ENCODE measurements at regions not wholly inside any gene's neighbourhood (a gene's known extent, or its start where the extent isn't known, plus 50 kb on each side); places are given as distances from the start of the nearest gene placed in this dataset.
A peak's percentile ranks its signal among the peaks of the same experiment; 100 is the strongest.

DNA sequence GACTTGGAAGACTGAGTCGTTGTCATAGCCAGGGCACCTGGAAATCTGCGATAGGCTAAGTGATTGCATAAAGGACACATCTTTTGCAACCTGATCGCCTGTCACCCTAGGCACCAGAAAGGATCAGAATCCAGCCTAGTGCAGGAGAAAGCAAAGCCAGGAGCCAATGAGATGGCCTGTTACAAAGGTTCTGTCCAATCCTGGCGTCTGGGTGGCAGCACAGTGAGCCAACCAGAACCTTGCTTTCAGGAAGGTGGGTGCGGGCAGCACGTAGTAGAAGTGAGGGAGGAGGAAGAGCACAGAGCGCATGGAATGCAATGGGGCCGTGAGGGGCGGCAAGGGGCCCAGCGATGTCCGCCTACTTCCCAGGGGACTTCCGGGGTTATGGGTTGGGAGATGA lies 120.4 kb upstream of the GGTLC1 start:
- DNase-seq (ENCODE audit: low read depth, low spot score) = no peak

DNA sequence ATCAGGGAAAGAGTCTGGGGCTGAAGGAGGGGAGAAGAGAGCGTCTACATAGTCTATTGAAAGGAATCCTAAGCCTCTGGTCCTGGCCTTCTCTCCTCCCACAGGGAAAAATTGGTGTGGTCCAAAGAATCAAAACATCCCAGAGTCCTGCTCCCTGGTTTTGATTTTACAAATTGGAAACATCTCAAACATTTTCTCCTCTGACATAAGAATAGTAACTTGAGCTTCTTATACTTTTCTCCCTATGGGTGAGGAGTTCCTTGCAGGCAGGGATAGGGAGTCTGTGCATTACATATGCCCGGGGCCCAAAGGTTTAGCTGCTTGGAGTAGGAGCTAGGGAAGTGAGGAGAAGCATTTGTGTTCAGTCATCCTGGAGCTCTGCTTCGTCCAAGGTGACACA lies 120.0 kb upstream of the GGTLC1 start:
- no peak for DNase-seq (ENCODE audit: low read depth, low spot score)

DNA sequence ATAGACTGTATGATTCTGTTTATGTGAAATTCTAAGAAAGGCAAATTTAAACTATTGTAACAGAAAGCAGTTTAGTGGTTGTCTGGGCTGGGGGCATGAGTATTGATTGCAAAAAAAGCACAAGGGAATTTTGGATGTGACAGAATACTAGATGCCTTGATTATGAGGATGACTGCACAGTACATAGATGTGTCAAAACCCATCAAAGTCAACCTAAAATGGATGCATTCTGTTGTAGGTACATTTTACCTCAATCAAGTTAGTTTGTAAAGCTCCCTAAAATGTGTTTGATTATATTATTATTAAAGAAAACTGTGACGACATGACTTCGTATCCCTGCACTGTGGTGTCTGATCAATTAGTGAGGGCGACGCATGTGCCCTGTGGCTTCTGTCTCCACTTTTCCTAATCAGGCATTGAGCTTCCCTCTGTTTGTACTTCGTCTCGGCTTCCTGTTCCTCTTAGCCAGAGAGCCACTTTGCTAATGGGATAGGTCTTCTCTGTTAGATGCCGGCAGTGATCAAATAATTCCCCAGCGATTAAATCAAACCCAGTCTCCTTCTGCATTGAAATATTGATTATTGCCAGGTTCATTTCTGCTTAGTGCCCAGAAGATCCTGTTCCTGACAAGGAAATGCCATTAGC lies 118.3 kb upstream of the GGTLC1 start:
- DNase-seq (ENCODE audit: low read depth, low spot score) = no peak

DNA sequence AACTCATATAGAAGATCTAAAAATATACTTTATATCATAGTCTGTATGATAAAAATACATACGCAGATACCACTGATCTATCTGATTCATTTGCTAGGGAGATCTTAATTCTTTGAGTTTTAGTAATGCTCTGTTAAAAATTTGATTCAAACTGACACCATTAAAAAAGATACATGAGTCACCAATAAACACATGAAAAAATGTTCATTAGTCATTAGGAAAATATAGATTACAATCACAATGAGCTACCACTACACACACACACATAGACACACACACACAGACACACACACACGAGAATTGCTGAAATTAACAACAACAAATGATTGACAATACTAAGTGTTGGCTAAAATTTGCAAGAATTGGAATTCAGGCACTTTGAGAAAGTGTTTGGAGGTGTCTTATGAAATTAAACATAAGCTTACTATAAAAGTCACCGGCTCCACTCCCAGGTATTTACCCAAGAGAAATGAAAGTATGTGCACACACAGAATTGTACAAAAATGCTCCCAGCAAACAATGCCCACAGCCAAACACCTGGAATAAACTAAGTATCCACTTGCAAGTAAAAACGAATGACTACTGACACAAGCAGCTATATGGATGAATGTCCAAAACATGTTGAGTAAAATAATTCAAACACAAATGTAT lies 117.7 kb upstream of the GGTLC1 start:
- no peak for DNase-seq (ENCODE audit: low read depth, low spot score)

DNA sequence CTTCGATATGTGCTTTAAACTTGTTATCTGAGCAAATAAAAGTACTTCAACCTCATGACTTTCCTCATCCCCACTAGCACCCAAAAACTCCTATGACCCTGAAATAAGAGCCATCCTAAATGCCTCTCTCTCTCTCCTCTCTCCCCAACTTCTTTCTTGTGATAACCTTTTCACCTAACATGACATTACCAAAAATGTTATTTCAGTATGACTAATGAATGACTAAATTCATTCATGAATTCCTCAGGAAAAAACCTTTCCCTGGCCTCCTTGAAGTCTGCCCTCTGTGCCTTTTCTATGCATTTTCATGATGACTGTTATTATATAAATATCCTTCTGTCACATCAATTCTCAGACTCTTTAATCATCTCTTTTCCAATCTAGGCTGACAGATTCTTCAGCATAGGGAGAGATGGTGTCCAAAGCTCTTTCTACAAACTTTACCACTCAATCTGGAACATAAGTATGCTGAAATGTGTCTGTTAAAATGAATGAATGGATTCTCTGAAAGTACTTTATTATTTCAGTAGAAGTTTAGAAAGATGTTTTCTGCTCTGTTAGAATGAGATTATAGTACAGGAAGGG lies 114.3 kb upstream of the GGTLC1 start:
- DNase-seq (ENCODE audit: low read depth, low spot score) = peak; percentile 46

DNA sequence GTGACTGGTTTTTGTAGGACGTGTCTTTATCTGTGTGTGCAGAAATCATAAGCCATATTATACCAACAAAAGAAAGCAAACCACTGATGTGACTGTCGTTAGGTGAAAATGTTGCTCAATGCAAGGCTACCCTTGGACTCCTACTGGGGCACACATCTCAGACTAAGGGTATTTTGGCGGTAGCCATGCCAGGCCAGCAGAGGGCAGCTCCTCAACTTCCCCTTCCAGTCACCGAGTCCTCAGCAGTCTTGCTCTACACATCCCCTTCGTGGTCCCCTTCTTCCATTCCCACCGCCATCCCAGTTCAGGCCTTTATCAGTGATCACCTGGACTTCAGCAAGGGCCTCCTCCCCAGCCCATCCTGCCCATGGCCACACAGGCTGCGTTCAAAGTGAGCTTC lies 113.7 kb upstream of the GGTLC1 start:
- no peak for DNase-seq (ENCODE audit: low read depth, low spot score)

DNA sequence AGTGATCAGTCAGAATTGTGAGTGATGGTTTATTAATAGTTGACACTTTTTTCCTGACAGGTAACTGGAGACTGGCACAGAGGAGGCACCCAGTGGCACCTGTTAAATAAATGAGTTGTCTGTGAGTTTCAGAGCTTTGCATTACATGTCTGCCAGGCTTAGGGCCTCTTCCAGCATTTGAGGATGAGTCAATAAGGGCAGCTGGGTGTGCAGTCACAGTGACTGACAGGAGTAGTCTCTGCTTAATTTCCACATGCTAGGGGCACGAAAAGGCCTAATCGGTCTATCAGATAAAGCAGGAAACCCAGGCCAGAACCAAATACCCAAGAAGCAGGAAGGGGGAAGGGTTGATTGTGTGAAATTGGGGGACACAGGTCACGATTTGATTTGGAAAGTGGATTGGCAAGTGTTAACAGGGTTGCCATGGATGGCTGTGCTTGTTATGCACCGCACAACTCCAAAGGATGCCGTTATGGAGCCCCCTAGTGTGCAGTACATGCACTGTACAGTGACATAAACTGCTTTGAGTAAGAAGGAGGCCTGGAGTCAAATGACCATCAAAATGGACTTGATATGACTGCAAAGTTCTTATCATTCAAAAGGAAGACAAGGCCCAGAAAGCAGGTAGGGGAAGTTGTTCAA lies 111.9 kb upstream of the GGTLC1 start:
- peak; percentile 51 for DNase-seq (ENCODE audit: low read depth, low spot score)

DNA sequence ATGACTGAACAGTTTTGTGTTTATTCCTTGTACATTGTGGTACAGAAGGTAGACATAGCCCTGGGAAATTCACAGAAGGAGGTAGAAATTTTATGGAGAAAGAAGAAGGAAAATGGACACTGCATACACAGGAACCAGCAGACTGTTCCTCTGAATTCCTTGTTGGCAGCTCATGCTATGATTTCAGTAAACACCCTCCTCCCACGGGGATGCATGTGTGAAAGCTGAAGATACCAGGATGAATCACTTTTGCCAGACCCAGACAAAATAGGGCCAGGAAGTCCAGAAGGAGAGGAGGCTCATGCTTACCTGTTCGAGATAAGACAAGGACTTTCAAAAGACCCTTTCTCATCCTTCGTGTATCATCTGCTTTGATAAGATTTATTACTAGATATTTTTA lies 110.3 kb upstream of the GGTLC1 start:
- no peak for DNase-seq (ENCODE audit: low read depth, low spot score)

DNA sequence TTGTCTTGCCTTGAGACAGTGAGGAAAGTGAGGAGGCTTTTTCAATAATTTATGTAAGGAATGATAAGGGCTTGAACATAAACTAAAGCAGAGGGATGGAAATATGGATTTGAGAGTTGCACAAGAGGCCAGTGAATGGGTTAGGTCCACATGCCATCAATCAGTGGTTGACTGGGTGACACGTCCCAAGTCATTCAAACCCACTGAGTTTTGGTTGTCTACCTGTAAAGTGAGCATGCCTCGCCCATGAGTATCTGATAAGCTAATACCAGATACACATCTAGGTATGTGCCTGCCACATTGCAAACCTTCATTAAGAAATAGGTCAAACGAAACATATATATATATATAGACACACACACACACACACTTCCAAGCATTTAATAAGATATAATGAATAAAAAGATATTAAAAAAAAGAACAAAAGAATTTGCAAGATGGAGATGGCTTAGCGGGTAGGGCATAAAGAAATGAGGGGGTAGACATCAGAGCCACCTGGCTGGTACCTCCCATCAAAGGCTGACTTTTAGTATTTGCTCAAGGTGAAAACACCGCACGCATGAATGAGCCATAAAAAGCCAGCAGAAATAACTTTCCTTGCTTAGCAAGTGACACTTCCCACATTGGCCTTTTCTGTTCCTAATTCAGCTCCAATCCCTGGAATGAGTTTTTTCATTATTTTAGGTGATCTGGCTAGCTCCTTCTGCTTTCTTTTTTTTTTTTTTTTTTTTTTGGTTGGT lies 109.1 kb upstream of the GGTLC1 start:
- no peak for DNase-seq (ENCODE audit: low read depth, low spot score)

DNA sequence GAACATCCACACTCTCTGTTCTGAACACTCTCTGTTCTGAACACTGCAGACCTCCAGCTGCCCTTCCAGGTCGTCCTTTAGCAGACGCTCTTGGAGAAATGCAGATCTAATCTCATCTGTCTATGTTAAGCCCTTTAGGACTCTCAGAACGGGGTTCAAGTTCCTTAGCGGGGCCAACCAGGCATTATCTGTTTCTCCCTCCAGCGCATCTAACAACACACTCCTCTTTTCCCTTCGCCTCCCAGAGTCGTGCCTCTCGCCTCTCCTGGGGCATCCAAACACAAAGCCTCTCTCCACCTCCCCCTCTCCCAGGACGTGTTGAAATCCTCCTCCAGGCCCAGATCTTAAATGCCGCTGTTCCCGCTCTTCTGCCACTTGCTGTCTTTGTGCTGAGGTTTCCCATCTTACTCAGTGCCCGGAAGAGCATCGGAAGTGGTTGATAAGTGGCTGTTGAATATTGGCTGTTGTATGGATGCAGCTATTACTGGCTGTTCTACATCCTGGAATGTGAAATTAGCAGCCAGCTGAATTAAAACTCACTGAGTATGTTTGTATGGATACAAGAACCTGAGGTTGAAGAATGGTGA lies 108.4 kb upstream of the GGTLC1 start:
- DNase-seq (ENCODE audit: low read depth, low spot score) = no peak

DNA sequence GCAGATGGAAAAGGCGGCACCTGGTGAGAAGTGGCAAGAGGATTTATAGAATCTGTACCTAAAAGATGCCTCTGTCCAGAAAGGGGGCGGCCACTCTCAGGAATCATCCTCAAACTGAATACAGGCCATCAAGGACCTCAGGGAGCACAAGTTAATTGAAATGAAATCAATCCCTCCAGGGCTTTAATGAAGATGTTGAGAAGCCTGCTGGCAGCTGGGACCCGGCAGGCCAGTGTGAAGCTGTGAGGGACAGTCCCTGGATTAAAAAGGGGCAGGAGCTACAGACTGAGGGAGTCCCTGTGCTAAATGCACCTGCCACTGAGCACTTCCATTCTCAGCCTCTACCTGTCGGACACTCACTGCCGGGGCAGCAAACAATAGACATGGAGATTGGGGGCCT lies 107.7 kb upstream of the GGTLC1 start:
- DNase-seq (ENCODE audit: low read depth, low spot score) = no peak

DNA sequence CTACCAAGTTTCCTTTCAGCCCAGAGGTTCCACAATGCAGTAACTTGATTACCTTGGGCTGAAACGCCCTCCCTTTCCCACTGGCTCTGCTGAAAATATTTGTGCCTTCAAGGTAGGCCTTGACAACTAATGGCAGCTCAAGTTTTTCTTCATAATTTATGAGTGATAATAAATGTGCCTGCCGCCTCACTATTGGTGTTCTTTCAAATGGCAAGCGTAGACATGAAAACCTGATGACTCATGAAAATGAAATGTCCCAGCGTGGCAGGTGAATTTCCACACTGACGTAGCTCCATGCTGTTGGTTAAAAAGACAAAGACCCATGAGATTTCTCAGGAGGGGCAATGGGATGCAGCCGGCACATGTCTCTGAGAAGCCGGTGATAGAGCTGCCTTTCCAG lies 107.2 kb upstream of the GGTLC1 start:
- DNase-seq (ENCODE audit: low read depth, low spot score) = no peak

DNA sequence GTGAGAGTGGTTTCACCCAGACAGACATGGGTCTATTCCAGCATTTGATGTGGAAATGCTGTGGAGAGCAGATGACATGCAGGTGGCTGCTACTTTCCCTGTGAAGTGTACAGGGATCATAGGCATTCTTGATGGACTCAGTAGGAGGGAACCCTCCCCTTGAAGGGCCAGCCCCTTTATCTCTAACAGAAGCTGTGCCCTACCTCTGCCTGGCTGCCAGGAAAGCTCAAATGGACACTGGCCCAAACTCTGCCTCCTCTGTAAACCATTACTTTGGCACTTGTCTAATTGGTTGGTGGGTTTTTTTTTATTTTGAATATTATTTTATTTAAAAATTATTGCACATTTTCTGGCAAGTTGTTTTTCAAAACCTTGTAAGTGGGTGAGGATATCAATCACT lies 106.7 kb upstream of the GGTLC1 start:
- DNase-seq (ENCODE audit: low read depth, low spot score) = no peak

DNA sequence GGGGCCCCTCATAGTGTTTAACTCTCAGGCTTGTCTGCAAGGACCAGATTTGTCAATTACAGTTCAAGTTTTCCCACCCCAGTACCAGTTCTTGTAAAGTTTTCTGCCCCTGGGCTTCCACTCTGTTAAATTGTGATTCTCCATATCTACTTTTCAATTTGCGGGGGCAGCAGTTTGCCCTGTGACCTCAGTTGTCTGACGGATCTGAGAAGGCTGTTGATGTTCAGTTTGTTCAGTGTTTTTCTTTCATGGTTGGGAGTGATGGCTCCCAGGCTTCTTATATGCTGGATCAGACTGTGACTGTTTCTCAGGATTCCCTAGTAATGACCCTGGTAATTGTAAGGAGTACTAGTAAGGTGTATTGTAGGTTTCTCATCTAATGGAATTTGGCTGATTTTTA lies 101.0 kb upstream of the GGTLC1 start:
- no peak for DNase-seq (ENCODE audit: low read depth, low spot score)

DNA sequence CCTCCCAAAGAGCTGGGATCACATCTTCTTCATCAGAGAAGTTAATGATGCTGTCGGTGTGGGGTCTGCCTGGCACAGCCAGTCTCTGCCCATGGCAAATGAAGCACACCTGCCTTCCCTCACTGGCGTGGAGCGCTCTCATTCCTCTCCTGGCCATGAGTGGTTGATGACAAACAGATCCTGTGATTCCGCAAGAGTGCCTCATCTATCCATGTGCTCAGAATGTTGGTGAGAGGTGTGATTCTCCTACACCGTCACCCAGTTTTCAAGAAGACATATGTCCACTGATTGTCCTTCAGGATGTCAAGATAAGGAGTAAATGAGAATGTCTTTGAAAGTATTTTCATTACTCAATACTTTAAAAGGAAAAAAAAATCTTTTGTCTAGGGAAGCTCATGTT lies 97.5 kb upstream of the GGTLC1 start:
- DNase-seq (ENCODE audit: low read depth, low spot score) = no peak

DNA sequence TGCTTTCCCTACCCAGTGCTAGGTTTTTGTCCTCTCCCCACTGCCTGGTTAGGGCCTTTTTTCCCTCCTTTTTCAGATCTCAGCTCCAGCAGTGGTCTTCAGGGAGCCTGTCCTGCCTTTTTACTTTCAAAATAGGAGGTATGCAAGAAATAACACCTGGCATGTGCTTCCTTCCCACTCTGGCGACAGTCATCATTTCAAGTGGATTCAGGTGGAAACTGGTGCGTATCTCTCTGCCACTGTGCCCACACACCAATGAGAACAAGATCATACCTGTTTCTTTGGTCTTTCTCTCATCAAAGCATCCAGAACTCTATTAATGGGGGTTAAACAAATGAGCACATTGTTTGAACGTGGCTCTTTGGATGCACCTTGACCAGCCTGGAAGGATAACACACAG lies 95.7 kb upstream of the GGTLC1 start:
- no peak for DNase-seq (ENCODE audit: low read depth, low spot score)

DNA sequence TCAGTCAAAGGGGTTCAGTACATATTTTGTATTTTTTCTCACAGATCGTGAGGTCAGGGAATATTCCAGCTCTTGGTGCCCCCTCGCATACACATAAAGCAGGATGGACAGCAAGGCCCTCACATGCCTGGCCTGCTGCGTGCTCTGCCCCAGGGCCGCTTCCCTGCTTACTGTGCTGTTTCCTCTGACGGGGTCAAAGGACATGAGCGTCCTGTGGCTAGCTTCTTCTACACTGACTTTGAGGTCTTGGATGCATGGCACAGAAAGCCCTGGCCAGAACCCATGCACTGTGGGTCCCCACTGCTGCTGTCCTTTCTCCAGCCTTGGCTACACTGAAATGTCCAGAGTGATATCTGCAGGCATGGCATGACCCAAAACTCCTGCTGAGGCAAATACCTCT lies 92.5 kb upstream of the GGTLC1 start:
- DNase-seq (ENCODE audit: low read depth, low spot score) = no peak

DNA sequence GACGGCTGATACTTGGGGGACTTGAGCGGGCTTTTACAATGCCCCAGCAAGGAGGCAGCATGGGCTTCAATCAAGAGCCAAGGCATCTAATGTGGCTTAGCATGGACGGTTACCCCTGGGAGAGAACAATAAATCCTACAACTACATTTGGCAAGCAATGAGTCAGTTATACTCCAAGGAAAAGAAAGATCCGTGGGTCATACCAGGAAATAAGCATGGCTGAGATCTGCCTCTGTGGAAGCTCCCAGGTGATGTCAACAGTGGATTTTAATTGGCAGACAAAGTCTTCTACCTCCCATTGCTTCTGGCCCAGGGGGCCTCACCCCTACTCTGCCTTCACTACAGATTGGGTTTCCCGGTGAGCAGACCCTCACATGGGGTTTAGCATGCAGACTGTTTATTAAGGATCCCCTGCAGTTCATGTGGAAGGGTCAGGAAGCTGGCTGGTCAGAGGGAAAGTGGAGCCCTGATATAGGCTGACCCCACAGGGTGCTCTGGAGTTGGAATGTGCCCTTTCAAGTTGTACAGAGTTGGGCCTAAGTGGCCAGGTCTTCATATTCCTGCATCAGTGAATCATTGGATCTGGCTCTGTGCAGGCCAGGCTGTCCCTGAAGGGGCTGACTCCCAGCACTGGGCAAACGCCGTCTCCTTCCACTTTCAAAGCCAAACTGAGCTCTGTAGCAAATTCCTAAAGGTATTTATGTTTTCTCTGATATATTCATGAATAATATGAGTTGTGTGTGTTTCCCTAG lies 91.3 kb upstream of the GGTLC1 start:
- no peak for DNase-seq (ENCODE audit: low read depth, low spot score)

DNA sequence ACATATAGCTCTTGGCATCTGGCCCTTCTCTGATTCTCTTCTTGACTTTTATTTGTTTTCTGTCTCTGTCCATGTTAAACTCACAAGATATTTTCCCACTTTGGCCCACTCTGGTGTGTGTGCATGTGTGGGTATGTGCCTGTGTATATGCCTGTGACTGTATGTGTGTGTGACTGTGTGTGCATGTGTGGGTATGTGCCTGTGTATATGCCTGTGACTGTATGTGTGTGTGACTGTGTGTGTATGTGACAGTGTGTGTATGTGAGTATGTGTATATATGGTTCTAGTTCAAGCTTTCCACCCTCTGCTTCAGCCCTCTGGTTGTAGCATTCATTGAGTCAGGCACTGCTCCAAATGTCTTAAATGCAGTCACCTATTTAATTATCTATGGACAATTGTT lies 88.6 kb upstream of the GGTLC1 start:
- DNase-seq (ENCODE audit: low read depth, low spot score) = no peak

DNA sequence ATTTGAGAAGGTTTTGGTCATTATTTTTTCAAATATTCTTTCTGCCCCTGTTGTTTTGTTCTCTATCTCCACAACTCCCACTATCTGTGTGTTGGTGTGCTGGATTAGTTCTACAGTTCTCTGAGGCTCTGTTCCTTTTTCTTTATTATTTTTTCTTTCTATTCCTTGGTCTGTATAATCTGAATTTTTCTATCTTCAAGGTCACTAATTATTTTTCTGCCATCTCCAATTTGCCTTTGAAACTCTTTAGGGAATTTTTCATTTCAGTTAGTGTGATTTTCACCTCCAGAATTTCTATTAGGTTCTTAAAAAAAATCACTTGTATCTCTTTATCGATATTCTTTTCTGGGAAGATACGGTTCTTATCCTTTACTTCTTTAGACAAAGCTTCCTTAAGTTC lies 82.1 kb upstream of the GGTLC1 start:
- no peak for DNase-seq (ENCODE audit: low read depth, low spot score)

DNA sequence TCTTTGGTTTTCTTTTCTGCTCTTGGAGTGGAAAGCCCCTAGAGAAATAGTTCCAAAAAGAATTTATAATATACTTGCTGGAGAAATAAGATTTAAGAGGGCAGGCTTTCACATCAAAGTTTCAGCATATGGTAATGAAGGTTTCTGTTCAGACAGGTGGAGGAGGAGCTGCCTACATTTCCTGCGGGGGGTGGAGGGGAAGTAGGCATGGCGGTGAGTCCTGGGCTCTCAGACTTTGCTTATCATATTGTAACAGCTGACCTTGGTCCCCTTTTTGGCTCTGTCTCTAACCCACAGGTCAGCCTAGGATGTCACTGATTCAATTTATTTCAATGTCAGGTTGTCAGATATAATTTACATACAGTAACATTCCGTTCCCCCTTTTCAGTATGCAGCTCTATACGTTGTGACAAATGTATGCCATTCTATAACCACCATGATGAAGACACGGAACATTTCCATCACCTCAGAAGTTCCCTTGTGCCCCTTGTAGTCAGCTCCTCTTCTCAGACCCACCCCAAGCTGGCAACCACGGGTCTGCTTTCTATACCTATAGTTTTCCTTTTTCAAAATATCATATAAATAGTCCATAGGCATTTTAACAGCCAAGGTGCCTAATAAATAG lies 77.6 kb upstream of the GGTLC1 start:
- no peak for DNase-seq (ENCODE audit: low read depth, low spot score)
